HL-60 (cell line): ENCODE measurements at regions not wholly inside any gene's neighbourhood (a gene's known extent, or its start where the extent isn't known, plus 50 kb on each side); places are given as distances from the start of the nearest gene placed in this dataset.

Experiments
- DNase-seq, 2 experiments: peaks; one replicate each; pipeline ENCODE4 v3.0.0-alpha.2; 2010 to 2020; ENCODE audit warnings: low read depth in 1 of 2, low spot score in 1 of 2
- H3K27ac ChIP-seq: fragments of 250-450 bp; sonication (Bioruptor Pico); replicated peaks from 2 replicates; pipeline ENCODE4 v1.5.1; 2020; ENCODE audit warnings: mild to moderate bottlenecking, moderate library complexity
- H3K27me3 ChIP-seq: fragments of 250-450 bp; sonication (Bioruptor Pico); 2 replicates; pipeline ENCODE4 v1.5.1; 2021; ENCODE audit warnings: mild to moderate bottlenecking, moderate library complexity; ENCODE audit not compliant: insufficient read depth, poor library complexity, severe bottlenecking
- H3K4me3 ChIP-seq: replicated peaks from 2 replicates; pipeline ENCODE4 v1.5.1; 2011; ENCODE audit warnings: mild to moderate bottlenecking, control low read depth, low read length; ENCODE audit not compliant: insufficient read depth
- CTCF ChIP-seq: IDR thresholded peaks from one replicate; pipeline ENCODE4 v1.5.1; 2011; ENCODE audit warnings: low read length, control low read depth, inconsistent platforms; ENCODE audit not compliant: insufficient read depth
- GABPA ChIP-seq: IDR thresholded peaks from 2 replicates; pipeline ENCODE4 v1.6.1; 2012; ENCODE audit warnings: low read depth
- POLR2AphosphoS5 ChIP-seq: IDR thresholded peaks from 2 replicates; pipeline ENCODE4 v1.6.1; 2012; ENCODE audit warnings: low read depth
- REST ChIP-seq: IDR thresholded peaks from 2 replicates; pipeline ENCODE4 v1.6.1; 2012; ENCODE audit warnings: low read depth; ENCODE audit not compliant: insufficient replicate concordance
- SPI1 ChIP-seq: IDR thresholded peaks from 2 replicates; pipeline ENCODE4 v1.6.1; 2012; ENCODE audit warnings: low read depth, mild to moderate bottlenecking, borderline replicate concordance

GRCh38 chr4:184885602-184886001, 59.8 kb upstream of the ACSL1 start:
- DNase-seq, result no peak
- Histone ChIP-seq H3K4me3 (no peak overlapping the region), H3K27ac (no peak overlapping the region), H3K27me3 (no peaks in the 10 kb centered on the region)
- TF ChIP-seq REST (no peak), GABPA (no peak)

- no peak for TF ChIP-seq REST
- TF ChIP-seq GABPA, result no peak
- no peak for TF ChIP-seq POLR2AphosphoS5
- no peak for TF ChIP-seq CTCF
- TF ChIP-seq SPI1, result no peak
- no peak for DNase-seq
- no peak overlapping the region for H3K4me3 ChIP-seq
- no peaks in the 10 kb centered on the region for H3K27me3 ChIP-seq
- no peak overlapping the region for H3K27ac ChIP-seq
Observed at GRCh38 chr4:184887333-184887732, 61.6 kb upstream of the ACSL1 start.

DNA sequence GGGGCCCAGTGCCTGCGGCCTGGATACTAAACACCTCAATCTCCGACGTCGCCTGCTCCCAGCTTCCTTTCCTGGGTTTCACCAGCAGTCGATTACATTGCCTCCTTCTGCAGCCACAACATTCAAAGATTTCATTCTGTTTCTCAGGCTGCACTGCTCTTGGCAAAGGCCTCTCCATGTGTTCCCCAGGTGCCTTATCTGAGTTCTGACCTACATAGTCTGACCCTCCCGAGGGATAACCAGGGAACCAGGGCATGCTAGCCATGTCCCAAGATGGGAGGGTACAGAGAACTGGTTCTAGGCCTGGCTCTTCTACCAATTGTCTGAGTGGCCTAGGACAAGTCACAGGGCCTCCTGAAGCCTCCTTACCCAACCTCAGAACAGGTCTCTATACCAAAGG, 62.2 kb upstream of the ACSL1 start:
- TF ChIP-seq CTCF, result no peak
- TF ChIP-seq REST, result no peak
- TF ChIP-seq SPI1, result no peak
- no peak for TF ChIP-seq GABPA
- TF ChIP-seq POLR2AphosphoS5, result no peak

More for the DNA sequence above, 62.2 kb upstream of the ACSL1 start:
- no peak overlapping the region for H3K27ac ChIP-seq
- DNase-seq, result no peak
- H3K27me3 ChIP-seq, result no peaks in the 10 kb centered on the region
- H3K4me3 ChIP-seq, result no peak overlapping the region
